GM12873 (cell line): ENCODE measurements at regions not wholly inside any gene's neighbourhood (a gene's known extent, or its start where the extent isn't known, plus 50 kb on each side); places are given as distances from the start of the nearest gene placed in this dataset.

Source experiments
- TF ChIP-seq, protein P1 (sequence below): IDR thresholded peaks from 2 replicates; pipeline ENCODE4 v1.5.1; 2012; ENCODE audit warnings: low read depth, mild to moderate bottlenecking, moderate library complexity, low read length, control low read depth; ENCODE audit not compliant: insufficient read depth; ENCODE audit errors: missing control alignments

DNA sequence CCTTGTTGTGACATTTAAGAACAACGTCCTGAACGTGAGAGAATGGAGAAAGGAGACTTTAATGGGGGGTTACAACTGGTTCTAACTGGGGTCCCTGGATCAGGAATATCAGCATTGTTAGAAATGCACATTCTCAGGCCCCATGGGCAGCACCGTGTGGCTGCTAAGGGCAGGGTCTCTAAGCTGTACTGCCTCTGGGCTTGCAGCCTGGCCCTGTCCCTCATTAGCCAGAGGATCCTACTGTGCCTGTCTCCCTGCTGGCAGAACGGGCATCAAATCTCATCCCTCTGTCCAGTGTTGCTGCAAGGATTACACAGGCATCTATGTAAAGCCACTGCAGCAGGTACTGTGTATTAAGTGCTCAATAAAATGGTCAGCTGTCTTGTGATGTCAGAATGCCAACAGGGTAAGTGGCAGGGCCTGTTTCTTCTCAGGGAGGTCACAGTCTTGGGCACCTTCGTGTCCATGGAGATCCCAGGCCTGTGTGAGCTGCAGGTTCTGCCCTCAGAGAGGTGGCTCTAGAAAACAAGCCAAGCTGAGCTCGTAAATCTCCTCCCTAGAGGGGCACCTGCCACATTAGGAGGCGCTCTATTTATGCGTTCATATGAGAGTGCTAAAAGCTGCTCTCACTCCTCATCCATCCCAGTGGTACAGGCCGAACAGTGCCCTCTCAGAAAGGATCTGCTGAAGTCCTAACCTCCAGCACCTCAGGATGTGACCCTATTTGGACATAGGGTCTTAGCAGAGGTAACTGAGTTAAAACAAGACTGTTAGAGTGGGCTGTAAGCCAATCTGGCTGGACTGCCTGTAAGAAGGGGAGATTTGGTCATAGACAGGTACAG, 210.5 kb downstream of the GADD45G start:
- TF ChIP-seq, protein P1, sequence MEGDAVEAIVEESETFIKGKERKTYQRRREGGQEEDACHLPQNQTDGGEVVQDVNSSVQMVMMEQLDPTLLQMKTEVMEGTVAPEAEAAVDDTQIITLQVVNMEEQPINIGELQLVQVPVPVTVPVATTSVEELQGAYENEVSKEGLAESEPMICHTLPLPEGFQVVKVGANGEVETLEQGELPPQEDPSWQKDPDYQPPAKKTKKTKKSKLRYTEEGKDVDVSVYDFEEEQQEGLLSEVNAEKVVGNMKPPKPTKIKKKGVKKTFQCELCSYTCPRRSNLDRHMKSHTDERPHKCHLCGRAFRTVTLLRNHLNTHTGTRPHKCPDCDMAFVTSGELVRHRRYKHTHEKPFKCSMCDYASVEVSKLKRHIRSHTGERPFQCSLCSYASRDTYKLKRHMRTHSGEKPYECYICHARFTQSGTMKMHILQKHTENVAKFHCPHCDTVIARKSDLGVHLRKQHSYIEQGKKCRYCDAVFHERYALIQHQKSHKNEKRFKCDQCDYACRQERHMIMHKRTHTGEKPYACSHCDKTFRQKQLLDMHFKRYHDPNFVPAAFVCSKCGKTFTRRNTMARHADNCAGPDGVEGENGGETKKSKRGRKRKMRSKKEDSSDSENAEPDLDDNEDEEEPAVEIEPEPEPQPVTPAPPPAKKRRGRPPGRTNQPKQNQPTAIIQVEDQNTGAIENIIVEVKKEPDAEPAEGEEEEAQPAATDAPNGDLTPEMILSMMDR = no peak

DNA sequence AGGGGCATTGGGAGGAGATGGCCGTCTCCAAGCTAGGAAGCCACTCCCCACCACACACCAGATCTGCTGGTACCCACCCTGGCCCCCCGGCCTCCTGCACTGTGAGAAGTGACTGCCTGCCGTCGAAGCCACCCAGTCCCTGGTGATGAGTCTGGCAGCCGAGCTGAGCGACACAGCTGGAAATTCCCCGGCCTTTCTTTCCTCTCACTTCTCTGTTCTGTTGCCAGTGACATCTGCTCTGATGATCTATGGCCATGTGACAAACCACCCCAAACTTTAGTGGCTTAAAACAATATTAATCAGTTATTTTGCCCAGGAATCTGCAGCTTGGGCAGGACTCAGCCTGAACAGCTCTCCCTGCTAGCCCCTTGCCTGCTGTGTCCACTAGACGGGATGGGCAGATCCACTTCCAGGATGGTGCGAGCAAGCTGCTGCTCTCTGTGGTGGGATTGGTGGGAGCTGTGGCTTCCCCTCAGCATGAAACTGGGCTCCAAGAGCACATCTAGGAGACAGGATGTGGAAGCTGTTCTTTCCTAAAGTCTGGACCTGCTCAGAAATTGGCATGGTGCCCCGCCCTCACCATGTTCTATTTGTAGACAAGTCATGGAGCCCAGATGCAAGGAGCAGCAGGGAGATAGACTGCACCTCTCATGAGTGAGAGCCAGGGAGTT, 211.2 kb downstream of the GADD45G start:
- TF ChIP-seq, protein P1 = no peak

DNA sequence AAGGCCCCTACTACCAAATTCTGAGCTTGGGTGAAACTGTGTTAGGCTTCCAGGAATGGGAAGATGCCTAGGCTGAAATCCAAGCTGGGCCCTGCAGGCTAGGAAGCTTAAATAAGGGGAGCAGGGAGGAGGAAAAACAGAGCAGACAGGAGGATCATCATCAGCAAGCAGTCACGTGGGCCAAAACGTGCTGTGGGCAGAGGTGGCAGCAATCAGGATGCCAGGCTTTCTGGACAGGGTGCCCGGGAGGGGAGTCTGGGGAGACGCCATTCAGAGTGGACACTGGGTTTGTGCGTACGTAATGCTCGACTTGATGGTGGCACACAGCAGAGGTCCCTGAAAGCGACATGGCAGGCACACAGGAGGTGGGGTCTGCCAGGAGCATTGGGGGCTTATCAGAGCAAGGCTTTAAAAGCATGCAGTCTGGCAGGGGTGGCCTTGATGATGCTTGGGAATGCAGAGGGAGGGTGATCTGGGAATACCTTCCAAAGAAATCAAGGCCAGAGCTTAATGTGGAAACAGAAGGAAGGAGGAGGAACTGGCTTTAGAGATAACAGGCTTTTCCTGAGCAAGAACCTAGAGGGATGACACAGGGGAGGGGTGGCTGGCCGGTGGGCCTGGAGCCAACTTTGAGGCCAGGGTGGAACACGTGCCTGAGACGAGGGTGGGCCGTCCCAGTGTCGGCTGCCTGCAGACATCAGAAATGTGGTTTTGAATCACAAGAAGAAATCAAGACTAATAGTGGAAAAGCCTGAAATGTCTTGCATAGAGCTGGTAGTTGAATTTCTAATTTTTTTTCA, 212.5 kb downstream of the GADD45G start:
- TF ChIP-seq, protein P1 = no peak

DNA sequence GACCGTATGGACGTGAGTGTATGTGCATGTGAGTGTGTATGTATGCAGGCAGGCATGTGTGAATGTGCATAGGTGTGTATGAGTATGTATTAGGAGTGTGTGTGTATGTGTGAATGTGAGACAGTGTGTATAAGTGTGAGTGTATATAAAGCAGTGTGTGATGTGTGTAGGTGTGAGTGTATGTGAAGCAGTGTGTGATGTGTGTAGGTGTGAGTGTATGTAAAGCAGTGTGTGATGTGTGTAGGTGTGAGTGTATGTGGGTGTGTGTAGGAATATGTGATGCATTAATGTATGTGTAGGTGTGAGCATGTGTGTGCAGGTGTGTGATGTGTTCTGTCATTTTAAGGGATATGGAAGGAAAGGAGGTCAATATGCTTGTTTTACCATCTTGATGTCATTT, 215.5 kb downstream of the GADD45G start:
- TF ChIP-seq, protein P1 = no peak

DNA sequence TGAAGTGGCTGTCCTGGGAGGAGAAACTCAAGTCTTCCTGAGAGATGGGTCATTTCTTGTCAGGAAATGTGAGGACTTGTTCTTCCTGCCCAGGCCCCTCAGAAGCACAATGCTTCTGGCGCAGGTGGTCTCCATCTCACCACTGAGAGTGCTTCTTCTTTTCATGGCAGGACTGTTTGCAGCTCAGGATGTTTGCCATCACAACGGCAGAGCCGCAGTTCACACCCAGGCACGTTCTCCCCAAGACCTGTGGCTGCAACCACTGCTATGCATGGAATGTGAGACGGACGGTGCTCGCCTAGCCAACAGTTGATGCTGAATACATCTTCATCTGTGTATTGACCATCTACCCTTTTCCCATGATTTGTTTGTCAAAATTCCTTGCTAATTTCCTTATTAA, 216.3 kb downstream of the GADD45G start:
- TF ChIP-seq, protein P1 = no peak

DNA sequence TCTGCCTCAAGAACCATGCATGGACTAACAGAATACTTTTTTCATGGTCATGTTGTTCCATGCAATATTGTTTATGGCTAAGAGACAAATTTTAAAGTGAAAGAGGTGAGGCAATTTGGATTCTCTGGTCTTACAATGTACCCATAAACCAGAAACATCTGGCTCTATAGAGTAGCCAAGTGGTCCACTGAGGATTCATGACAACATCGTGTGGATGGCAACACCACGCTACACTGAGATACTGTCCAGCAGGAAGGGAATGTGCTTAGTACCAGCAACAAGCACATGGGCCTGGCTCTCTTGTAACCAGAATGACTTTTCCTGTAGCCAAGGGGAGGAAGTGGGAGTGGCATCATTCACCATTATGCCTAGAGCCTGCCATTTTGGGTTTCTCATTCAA, 218.2 kb downstream of the GADD45G start:
- TF ChIP-seq, protein P1 = no peak

DNA sequence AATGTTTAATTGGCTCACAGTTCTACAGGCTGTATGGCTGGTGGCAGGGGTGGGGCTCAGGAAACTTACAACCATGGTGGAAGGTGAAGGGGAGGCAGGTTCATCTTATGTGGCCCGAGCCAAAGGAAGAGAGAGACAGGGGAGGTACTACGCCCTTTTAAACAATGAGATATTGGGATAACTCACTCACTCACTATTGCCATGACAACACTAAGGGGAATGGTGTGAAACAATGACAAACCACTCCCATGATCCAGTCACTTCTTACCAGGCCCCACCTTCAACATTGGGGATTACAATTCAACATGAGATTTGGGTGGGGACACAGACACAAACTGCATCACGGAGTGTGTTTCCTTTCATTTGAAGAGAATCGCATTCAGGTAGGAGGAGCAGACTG, 220.9 kb downstream of the GADD45G start:
- TF ChIP-seq, protein P1 = no peak
